ENCODE measurements at regions not wholly inside any gene's neighbourhood (a gene's known extent, or its start where the extent isn't known, plus 50 kb on each side); places are given as distances from the start of the nearest gene placed in this dataset.

GRCh38 chr2:146532509-146533147 is 1312.2 kb upstream of the ACVR2A start:
- no peak for DNase-seq

- DNase-seq = no peak
These were observed 1312.8 kb upstream of the ACVR2A start for GRCh38 chr2:146532009-146532408.

GRCh38 chr2:146530886-146531285 is 1313.9 kb upstream of the ACVR2A start:
- DNase-seq = no peak

GRCh38 chr2:146527166-146527565 is 1317.7 kb upstream of the ACVR2A start:
- no peak for DNase-seq

GRCh38 chr2:146523196-146523595 is 1321.6 kb upstream of the ACVR2A start:
- no peak for DNase-seq

- DNase-seq = no peak
These were observed 1338.0 kb upstream of the ACVR2A start for GRCh38 chr2:146506851-146507250.

- no peak for DNase-seq
These were observed 1341.5 kb upstream of the ACVR2A start for GRCh38 chr2:146503366-146503765.

- DNase-seq = no peak
These were observed 1348.6 kb upstream of the ACVR2A start for GRCh38 chr2:146496248-146496647.

GRCh38 chr2:146489386-146489785 is 1355.4 kb upstream of the ACVR2A start:
- DNase-seq = no peak

- no peak for DNase-seq
These were observed 1363.2 kb upstream of the ACVR2A start for GRCh38 chr2:146481629-146482028.

- DNase-seq = no peak
These were observed 1367.4 kb upstream of the ACVR2A start for GRCh38 chr2:146477383-146477782.

- DNase-seq = no peak
These were observed 1376.3 kb upstream of the ACVR2A start for GRCh38 chr2:146468578-146468977.

- no peak for DNase-seq
These were observed 1377.4 kb upstream of the ACVR2A start for GRCh38 chr2:146467425-146467824.

GRCh38 chr2:146465460-146465859 is 1379.4 kb upstream of the ACVR2A start:
- no peak for DNase-seq

- no peak for DNase-seq
These were observed 1383.8 kb upstream of the ACVR2A start for GRCh38 chr2:146461068-146461467.

GRCh38 chr2:146458585-146458984 is 1386.2 kb upstream of the ACVR2A start:
- no peak for DNase-seq

- no peak for DNase-seq
These were observed 1387.6 kb upstream of the ACVR2A start for GRCh38 chr2:146457221-146457620.

- DNase-seq = no peak
These were observed 1389.5 kb upstream of the ACVR2A start for GRCh38 chr2:146455325-146455724.

- DNase-seq = no peak
These were observed 1392.9 kb upstream of the ACVR2A start for GRCh38 chr2:146451972-146452371.

GRCh38 chr2:146450131-146450530 is 1394.7 kb upstream of the ACVR2A start:
- no peak for DNase-seq

- no peak for DNase-seq
These were observed 1399.8 kb upstream of the ACVR2A start for GRCh38 chr2:146444987-146445386.

GRCh38 chr2:146444085-146444484 is 1400.7 kb upstream of the ACVR2A start:
- DNase-seq = no peak

GRCh38 chr2:146438246-146438645 is 1406.6 kb upstream of the ACVR2A start:
- no peak for DNase-seq

GRCh38 chr2:146437712-146438111 is 1407.1 kb upstream of the ACVR2A start:
- no peak for DNase-seq

- no peak for DNase-seq
These were observed 1411.5 kb upstream of the ACVR2A start for GRCh38 chr2:146433116-146433875.

Data from SHP77 treated with DMSO at 0.1 percent for 48 hours (cell line).